ENCODE measurements at regions not wholly inside any gene's neighbourhood (a gene's known extent, or its start where the extent isn't known, plus 50 kb on each side); places are given as distances from the start of the nearest gene placed in this dataset.

- intact Hi-C loops (cut with micrococcal nuclease), result no loop called here
Observed at GRCh38 chr17:5817475-5818395, 233.4 kb upstream of the NLRP1 start.

GRCh38 chr17:5819396-5819795 is 235.1 kb upstream of the NLRP1 start:
- intact Hi-C loops (cut with micrococcal nuclease), result no loop called here

GRCh38 chr17:5819921-5820685 is 235.8 kb upstream of the NLRP1 start:
- intact Hi-C loops (cut with micrococcal nuclease), result no loop called here

- intact Hi-C loops (cut with micrococcal nuclease), result no loop called here
Observed at GRCh38 chr17:5820721-5821456, 236.6 kb upstream of the NLRP1 start.

- intact Hi-C loops (cut with micrococcal nuclease), result no loop called here
Observed at GRCh38 chr17:5821803-5822202, 237.5 kb upstream of the NLRP1 start.

- intact Hi-C loops (cut with micrococcal nuclease), result no loop called here
Observed at GRCh38 chr17:5822281-5823060, 238.2 kb upstream of the NLRP1 start.

GRCh38 chr17:5823219-5823618 is 238.9 kb upstream of the NLRP1 start:
- intact Hi-C loops (cut with micrococcal nuclease), result no loop called here

- intact Hi-C loops (cut with micrococcal nuclease), result no loop called here
Observed at GRCh38 chr17:5825717-5826330, 241.5 kb upstream of the NLRP1 start.

- intact Hi-C loops (cut with micrococcal nuclease), result no loop called here
Observed at GRCh38 chr17:5826384-5826783, 242.1 kb upstream of the NLRP1 start.

GRCh38 chr17:5830921-5831320 is 239.3 kb upstream of the WSCD1 start:
- intact Hi-C loops (cut with micrococcal nuclease), result no loop called here

GRCh38 chr17:5832886-5833285 is 237.3 kb upstream of the WSCD1 start:
- intact Hi-C loops (cut with micrococcal nuclease), result no loop called here

- intact Hi-C loops (cut with micrococcal nuclease), result no loop called here
Observed at GRCh38 chr17:5837055-5837491, 233.1 kb upstream of the WSCD1 start.

- intact Hi-C loops (cut with micrococcal nuclease), result no loop called here
Observed at GRCh38 chr17:5838661-5839300, 231.4 kb upstream of the WSCD1 start.

GRCh38 chr17:5840811-5841446 is 229.2 kb upstream of the WSCD1 start:
- intact Hi-C loops (cut with micrococcal nuclease), result no loop called here

- intact Hi-C loops (cut with micrococcal nuclease), result no loop called here
Observed at GRCh38 chr17:5841862-5842261, 228.3 kb upstream of the WSCD1 start.

GRCh38 chr17:5843366-5844026 is 226.7 kb upstream of the WSCD1 start:
- intact Hi-C loops (cut with micrococcal nuclease), result no loop called here

- intact Hi-C loops (cut with micrococcal nuclease), result no loop called here
Observed at GRCh38 chr17:5846001-5846400, 224.2 kb upstream of the WSCD1 start.

GRCh38 chr17:5854871-5855554 is 215.2 kb upstream of the WSCD1 start:
- intact Hi-C loops (cut with micrococcal nuclease), result no loop called here
